Neural progenitor cell (in vitro differentiated cells): ENCODE measurements at regions not wholly inside any gene's neighbourhood (a gene's known extent, or its start where the extent isn't known, plus 50 kb on each side); places are given as distances from the start of the nearest gene placed in this dataset.

Experiments used
- DNase-seq: peaks from one replicate; pipeline ENCODE4 v3.0.0-alpha.2; 2016; ENCODE audit warnings: low spot score
- H2AFZ ChIP-seq: fragments of 200-600 bp; sonication (generic); replicated peaks from 2 replicates; pipeline ENCODE4 v1.6.1; 2016; ENCODE audit warnings: antibody characterized with exemption
- H3F3A ChIP-seq: fragments of 200-600 bp; sonication (generic); 2 replicates; pipeline ENCODE4 v1.6.1; 2016; ENCODE audit warnings: antibody characterized with exemption, low read depth
- H3K27ac ChIP-seq: fragments of 200-600 bp; sonication (generic); 2 replicates; pipeline ENCODE4 v1.5.1; 2016; ENCODE audit warnings: mild to moderate bottlenecking
- H3K27me3 ChIP-seq: fragments of 200-600 bp; sonication (generic); 2 replicates; pipeline ENCODE4 v1.6.1; 2016; ENCODE audit warnings: mild to moderate bottlenecking, moderate library complexity
- H3K36me3 ChIP-seq: fragments of 200-600 bp; sonication (generic); 2 replicates; pipeline ENCODE4 v1.5.1; 2016
- H3K4me1 ChIP-seq: fragments of 200-600 bp; sonication (generic); 2 replicates; pipeline ENCODE4 v1.6.1; 2016; ENCODE audit warnings: mixed run types
- H3K4me2 ChIP-seq: fragments of 200-600 bp; sonication (generic); 2 replicates; pipeline ENCODE4 v1.6.1; 2016
- H3K4me3 ChIP-seq: fragments of 200-600 bp; sonication (generic); 2 replicates; pipeline ENCODE4 v1.5.1; 2016
- H3K79me2 ChIP-seq: fragments of 200-600 bp; sonication (generic); 2 replicates; pipeline ENCODE4 v1.6.1; 2016; ENCODE audit warnings: low read depth
- H3K9ac ChIP-seq: fragments of 200-600 bp; sonication (generic); 2 replicates; pipeline ENCODE4 v1.6.1; 2016
- H3K9me3 ChIP-seq: fragments of 200-600 bp; sonication (generic); 2 replicates; pipeline ENCODE4 v1.5.1; 2016; ENCODE audit warnings: low read depth
- H4K20me1 ChIP-seq: fragments of 200-600 bp; sonication (generic); 2 replicates; pipeline ENCODE4 v1.6.1; 2016; ENCODE audit warnings: low read depth
- H3K27ac Mint-ChIP-seq: 3 replicates; pipeline ENCODE4 v1.8.0; 2021; ENCODE audit warnings: mixed read lengths
- H3K27me3 Mint-ChIP-seq: 2 replicates; pipeline ENCODE4 v1.8.0; 2022; ENCODE audit warnings: low read depth, mild to moderate bottlenecking, inconsistent platforms, moderate library complexity, mixed read lengths; ENCODE audit not compliant: insufficient read depth
- H3K36me3 Mint-ChIP-seq: 3 replicates; pipeline ENCODE4 v1.8.0; 2021; ENCODE audit warnings: mixed read lengths
- H3K4me1 Mint-ChIP-seq: 3 replicates; pipeline ENCODE4 v1.8.0; 2021; ENCODE audit warnings: mixed read lengths
- H3K4me3 Mint-ChIP-seq: 3 replicates; pipeline ENCODE4 v1.8.0; 2021; ENCODE audit warnings: mild to moderate bottlenecking, moderate library complexity, mixed read lengths
- H3K9me3 Mint-ChIP-seq: 3 replicates; pipeline ENCODE4 v1.8.0; 2020; ENCODE audit warnings: mixed read lengths
- CTCF ChIP-seq: fragments of 200-600 bp; sonication (generic); IDR thresholded peaks from 2 replicates; pipeline ENCODE4 v1.5.1; 2017; ENCODE audit warnings: antibody characterized with exemption, mild to moderate bottlenecking
- EZH2 ChIP-seq: fragments of 200-600 bp; sonication (generic); IDR thresholded peaks from 2 replicates; pipeline ENCODE4 v1.6.1; 2017; ENCODE audit warnings: antibody characterized with exemption, mild to moderate bottlenecking, moderate library complexity
- EZH2phosphoT487 ChIP-seq: fragments of 200-600 bp; sonication (generic); IDR thresholded peaks from 2 replicates; pipeline ENCODE4 v1.6.1; 2017; ENCODE audit warnings: antibody characterized with exemption

- TF ChIP-seq EZH2phosphoT487: no peak
- no peak for TF ChIP-seq EZH2
- no peak for TF ChIP-seq CTCF
- Mint-ChIP-seq H3K36me3 (no peaks in the 10 kb centered on the region), H3K4me3 (no peak overlapping the region), H3K9me3 (peaks cover 14% of the 10 kb centered on the region), H3K27me3 (peaks cover 3% of the 10 kb centered on the region), H3K4me1 (peaks cover 6% of the 10 kb centered on the region), H3K27ac (no peak overlapping the region)
- Histone ChIP-seq H3K4me1 (no peaks in the 10 kb centered on the region), H3K9me3 (no peaks in the 10 kb centered on the region), H3K36me3 (no peaks in the 10 kb centered on the region), H3K9ac (no peak overlapping the region), H4K20me1 (no peaks in the 10 kb centered on the region), H3K4me3 (no peak overlapping the region), H3K27ac (no peak overlapping the region), H3K27me3 (no peaks in the 10 kb centered on the region), H3F3A (no peaks in the 10 kb centered on the region), H3K79me2 (no peaks in the 10 kb centered on the region), H3K4me2 (no peak overlapping the region), H2AFZ (peak overlapping the region; percentile 58)
- no peak for DNase-seq
Observed at GRCh38 chrX:40998123-40998522, 87.1 kb upstream of the USP9X start.

- no peaks in the 10 kb centered on the region for H3F3A ChIP-seq
- H3K27me3 ChIP-seq: no peaks in the 10 kb centered on the region
- H3K36me3 ChIP-seq: no peaks in the 10 kb centered on the region
- no peak overlapping the region for H3K4me3 Mint-ChIP-seq
- H2AFZ ChIP-seq: no peak overlapping the region
- no peak for DNase-seq
- H3K4me2 ChIP-seq: no peak overlapping the region
- no peaks in the 10 kb centered on the region for H4K20me1 ChIP-seq
- H3K9ac ChIP-seq: no peak overlapping the region
- peaks cover 4% of the 10 kb centered on the region for H3K4me1 ChIP-seq
- TF ChIP-seq CTCF (no peak), EZH2 (no peak), EZH2phosphoT487 (no peak)
- no peaks in the 10 kb centered on the region for H3K79me2 ChIP-seq
- no peaks in the 10 kb centered on the region for H3K36me3 Mint-ChIP-seq
- no peaks in the 10 kb centered on the region for H3K9me3 Mint-ChIP-seq
- no peaks in the 10 kb centered on the region for H3K9me3 ChIP-seq
- no peaks in the 10 kb centered on the region for H3K27me3 Mint-ChIP-seq
- H3K4me3 ChIP-seq: no peak overlapping the region
- H3K4me1 Mint-ChIP-seq: peaks cover 18% of the 10 kb centered on the region
- H3K27ac Mint-ChIP-seq: no peak overlapping the region
- H3K27ac ChIP-seq: no peak overlapping the region
Observed at GRCh38 chrX:41001327-41001726, 83.9 kb upstream of the USP9X start.

GRCh38 chrX:41002026-41002425 lies 83.2 kb upstream of the USP9X start:
- no peaks in the 10 kb centered on the region for H3K36me3 Mint-ChIP-seq

More at GRCh38 chrX:41002026-41002425, 83.2 kb upstream of the USP9X start:
- peaks cover 4% of the 10 kb centered on the region for H3K4me1 ChIP-seq
- no peaks in the 10 kb centered on the region for H3F3A ChIP-seq
- H3K4me3 ChIP-seq: no peak overlapping the region
- H3K4me2 ChIP-seq: no peak overlapping the region
- Mint-ChIP-seq H3K4me1 (peaks cover 18% of the 10 kb centered on the region), H3K27ac (no peak overlapping the region), H3K9me3 (peaks cover 3% of the 10 kb centered on the region), H3K4me3 (no peak overlapping the region), H3K27me3 (no peaks in the 10 kb centered on the region)
- H3K79me2 ChIP-seq: no peaks in the 10 kb centered on the region
- H2AFZ ChIP-seq: no peak overlapping the region
- no peaks in the 10 kb centered on the region for H3K27me3 ChIP-seq
- no peak overlapping the region for H3K9ac ChIP-seq
- TF ChIP-seq CTCF (no peak), EZH2 (no peak), EZH2phosphoT487 (no peak)
- H3K9me3 ChIP-seq: no peaks in the 10 kb centered on the region
- H3K36me3 ChIP-seq: no peaks in the 10 kb centered on the region
- DNase-seq: no peak
- no peak overlapping the region for H3K27ac ChIP-seq
- no peaks in the 10 kb centered on the region for H4K20me1 ChIP-seq
